ENCODE measurements at regions not wholly inside any gene's neighbourhood (a gene's known extent, or its start where the extent isn't known, plus 50 kb on each side); places are given as distances from the start of the nearest gene placed in this dataset.

DNA sequence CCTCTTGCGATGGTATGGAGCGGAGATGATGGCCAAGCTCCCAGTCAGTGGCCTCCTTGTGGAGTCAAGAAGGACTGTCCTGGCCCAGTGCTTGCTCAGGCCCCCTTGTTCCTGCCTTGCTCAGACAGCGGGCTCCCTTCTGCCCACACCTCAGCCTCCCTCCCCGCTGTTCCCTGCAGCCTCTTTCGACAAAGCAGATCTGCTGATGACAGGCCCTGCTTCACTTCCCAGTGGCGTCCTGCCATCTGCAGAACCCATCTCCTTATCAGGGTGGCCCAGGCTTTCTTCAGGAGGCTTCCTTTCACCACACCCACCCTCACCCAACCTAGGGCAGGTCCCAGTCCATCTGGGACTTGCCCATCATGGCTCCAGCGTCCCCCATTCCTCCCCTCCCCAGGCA lies 80.0 kb downstream of the CLDN34 start:
- TF ChIP-seq, protein P1, sequence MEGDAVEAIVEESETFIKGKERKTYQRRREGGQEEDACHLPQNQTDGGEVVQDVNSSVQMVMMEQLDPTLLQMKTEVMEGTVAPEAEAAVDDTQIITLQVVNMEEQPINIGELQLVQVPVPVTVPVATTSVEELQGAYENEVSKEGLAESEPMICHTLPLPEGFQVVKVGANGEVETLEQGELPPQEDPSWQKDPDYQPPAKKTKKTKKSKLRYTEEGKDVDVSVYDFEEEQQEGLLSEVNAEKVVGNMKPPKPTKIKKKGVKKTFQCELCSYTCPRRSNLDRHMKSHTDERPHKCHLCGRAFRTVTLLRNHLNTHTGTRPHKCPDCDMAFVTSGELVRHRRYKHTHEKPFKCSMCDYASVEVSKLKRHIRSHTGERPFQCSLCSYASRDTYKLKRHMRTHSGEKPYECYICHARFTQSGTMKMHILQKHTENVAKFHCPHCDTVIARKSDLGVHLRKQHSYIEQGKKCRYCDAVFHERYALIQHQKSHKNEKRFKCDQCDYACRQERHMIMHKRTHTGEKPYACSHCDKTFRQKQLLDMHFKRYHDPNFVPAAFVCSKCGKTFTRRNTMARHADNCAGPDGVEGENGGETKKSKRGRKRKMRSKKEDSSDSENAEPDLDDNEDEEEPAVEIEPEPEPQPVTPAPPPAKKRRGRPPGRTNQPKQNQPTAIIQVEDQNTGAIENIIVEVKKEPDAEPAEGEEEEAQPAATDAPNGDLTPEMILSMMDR (IDR thresholded peaks at IDR 0.05): no peak
- no peak for TF ChIP-seq ZFX (IDR thresholded peaks at IDR 0.05; ENCODE audit: borderline replicate concordance)

Data from 22Rv1 (cell line).